Transverse colon (tissue), 4 donors: ENCODE measurements at regions not wholly inside any gene's neighbourhood (a gene's known extent, or its start where the extent isn't known, plus 50 kb on each side); places are given as distances from the start of the nearest gene placed in this dataset.

Experiments
- DNase-seq: peaks from one replicate; pipeline ENCODE4 v3.0.0-alpha.2; 2019
- H3K27ac ChIP-seq, 4 donors: fragments of 200-600 bp; sonication (generic); 2 replicates each; pipeline ENCODE4 v1.5.1; 2016 to 2018; ENCODE audit warnings: inconsistent platforms in 4 of 4
- H3K27me3 ChIP-seq: fragments of 200-600 bp; sonication (generic); 2 replicates; pipeline ENCODE4 v1.5.1; 2017; ENCODE audit warnings: inconsistent platforms
- H3K36me3 ChIP-seq, 4 donors: fragments of 200-600 bp; sonication (generic); 2 replicates each; pipeline ENCODE4 v1.5.1; 2017 to 2019; ENCODE audit warnings: inconsistent platforms in 4 of 4
- H3K4me1 ChIP-seq, 4 donors: fragments of 200-600 bp; sonication (generic); 2 replicates each; pipeline ENCODE4 v1.5.1; 2017 to 2020; ENCODE audit warnings: inconsistent platforms in 4 of 4
- H3K4me3 ChIP-seq, 4 donors: fragments of 200-600 bp; sonication (generic); 1 replicate in 1 of 4; 2 replicates in 3 of 4; pipeline versions ENCODE4 v1.5.1 to v1.6.1; 2017 to 2019; ENCODE audit warnings: inconsistent platforms in 4 of 4
- H3K9me3 ChIP-seq, 2 donors: fragments of 200-600 bp; sonication (generic); 2 replicates each; pipeline ENCODE4 v1.5.1; 2017 to 2019; ENCODE audit warnings: inconsistent platforms in 2 of 2
- EP300 ChIP-seq: sonication (generic); formaldehyde crosslinking; IDR thresholded peaks from one replicate; pipeline ENCODE4 v1.6.1; 2017; ENCODE audit warnings: antibody characterized with exemption, low read depth
- POLR2A ChIP-seq: fragments of 450-650 bp; IDR thresholded peaks from one replicate; pipeline ENCODE4 v1.6.1; 2016; ENCODE audit warnings: antibody characterized with exemption, mild to moderate bottlenecking, moderate library complexity
- POLR2AphosphoS5 ChIP-seq, 3 donors: sonication (generic); formaldehyde crosslinking; IDR thresholded peaks; one replicate each; pipeline ENCODE4 v1.6.1; 2016; ENCODE audit warnings: antibody characterized with exemption in 3 of 3
- WGBS, 2 donors: methylation state at CpG; one replicate each; pipeline ENCODE4 v1.1.5; 2018; ENCODE audit warnings: low coverage in 1 of 2; 5-methylcytosine and 5-hydroxymethylcytosine counted together
- in situ Hi-C, 4 donors: fragments of 200-750 bp; cut with MboI; loops; one replicate each; pipeline versions ENCODE4 v1.15.0 to v1.15.1; 2017; ENCODE audit warnings: low sequenced_read_pairs in 3 of 4, low pct_ligation_motif_present in 1 of 4, low pct_unique_long_range_greater_than_20kb in 1 of 4
- intact Hi-C: fragments of 100-400 bp; cut with DNase I; formaldehyde crosslinking; loops from one replicate; pipeline ENCODE4 v1.15.1; 2023; ENCODE audit warnings: low total_unique reads
- TF ChIP-seq, protein P1 (sequence below), 5 experiments: fragments of 200-600 bp in 3 of 5; fragments of 450-650 bp in 2 of 5; sonication (generic) in 3 of 5; IDR thresholded peaks; 1 replicate in 2 of 5; 2 replicates in 3 of 5; pipeline ENCODE4 v1.5.1; 2016 to 2017; ENCODE audit warnings: antibody characterized with exemption in 5 of 5, inconsistent platforms in 3 of 5, mild to moderate bottlenecking in 2 of 5, moderate library complexity in 1 of 5

DNA sequence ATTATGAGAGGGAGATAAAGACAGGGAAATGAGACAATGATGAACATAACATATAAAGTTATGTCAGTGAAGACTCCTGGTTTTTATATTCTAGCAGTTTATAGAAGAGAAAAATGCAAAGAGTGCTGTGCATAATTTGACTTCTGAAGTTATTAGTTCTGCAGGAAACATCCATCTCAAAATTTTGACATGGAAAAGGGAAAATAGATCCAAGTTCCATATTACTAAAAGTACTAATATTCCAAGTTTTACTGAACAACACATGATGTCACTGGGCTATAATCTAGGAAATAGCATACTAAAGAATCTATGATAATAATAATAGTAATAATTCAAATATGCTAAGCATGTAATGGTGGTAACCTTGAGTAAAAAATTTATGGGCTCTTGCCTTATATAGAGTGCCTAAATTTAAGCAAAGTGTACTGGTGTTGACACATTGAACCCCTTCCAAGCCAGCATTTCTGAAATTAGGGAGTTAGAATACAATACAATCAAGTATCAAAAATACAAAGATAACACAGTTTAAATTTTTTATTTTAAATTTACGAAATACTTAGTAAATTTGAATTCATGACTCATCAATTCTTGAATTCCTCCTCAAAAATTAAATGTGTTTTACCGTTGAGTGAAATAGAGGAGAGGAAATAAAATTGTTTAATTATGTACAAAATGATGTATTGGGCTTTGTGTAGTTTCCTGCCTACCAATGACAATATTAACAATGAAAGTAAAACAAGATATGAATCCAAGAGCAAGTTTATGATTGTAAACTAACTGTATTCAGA lies 102.8 kb upstream of the KCND2 start:
- Histone ChIP-seq H3K27me3 (no peaks in the 10 kb centered on the region), H3K36me3 (no peaks in the 10 kb centered on the region), H3K4me3 (no peak overlapping the region), H3K4me1 (no peaks in the 10 kb centered on the region), H3K27ac (no peak overlapping the region), H3K9me3 (no peaks in the 10 kb centered on the region)
- in situ Hi-C loops (loop anchor here in 1 of 4 donors (10.0 kb wide), 1 partner anchor 65 kb away; no protein-coding TSS in a partner anchor), intact Hi-C loops (no loop called here)
- no peak for TF ChIP-seq POLR2A
- DNase-seq = no peak
- 46 to 52% methylated on average over 2 of the region's 2 CpGs for WGBS, 2 donors

DNA sequence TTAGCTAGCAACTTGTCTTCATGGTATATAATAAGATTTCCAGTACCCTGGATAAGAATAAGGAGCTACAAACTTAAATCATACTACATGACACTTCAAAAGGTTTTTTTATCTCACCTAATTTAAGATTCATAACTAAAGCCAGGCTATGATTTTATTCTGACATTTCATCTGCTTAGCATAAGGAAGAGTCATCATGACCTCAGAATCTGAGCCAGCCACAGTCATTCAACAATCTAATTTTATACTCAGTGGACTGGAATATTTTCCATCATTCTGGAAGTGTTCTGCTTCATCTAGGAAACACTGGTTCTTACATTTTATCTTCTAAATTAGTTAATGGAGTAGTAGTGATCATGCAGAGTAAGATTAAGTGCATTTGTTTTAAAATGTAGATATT lies 102.1 kb upstream of the KCND2 start:
- Histone ChIP-seq H3K9me3 (no peaks in the 10 kb centered on the region), H3K36me3 (no peaks in the 10 kb centered on the region), H3K27me3 (no peaks in the 10 kb centered on the region), H3K27ac (no peak overlapping the region), H3K4me3 (no peak overlapping the region), H3K4me1 (no peaks in the 10 kb centered on the region)
- TF ChIP-seq, protein P1, sequence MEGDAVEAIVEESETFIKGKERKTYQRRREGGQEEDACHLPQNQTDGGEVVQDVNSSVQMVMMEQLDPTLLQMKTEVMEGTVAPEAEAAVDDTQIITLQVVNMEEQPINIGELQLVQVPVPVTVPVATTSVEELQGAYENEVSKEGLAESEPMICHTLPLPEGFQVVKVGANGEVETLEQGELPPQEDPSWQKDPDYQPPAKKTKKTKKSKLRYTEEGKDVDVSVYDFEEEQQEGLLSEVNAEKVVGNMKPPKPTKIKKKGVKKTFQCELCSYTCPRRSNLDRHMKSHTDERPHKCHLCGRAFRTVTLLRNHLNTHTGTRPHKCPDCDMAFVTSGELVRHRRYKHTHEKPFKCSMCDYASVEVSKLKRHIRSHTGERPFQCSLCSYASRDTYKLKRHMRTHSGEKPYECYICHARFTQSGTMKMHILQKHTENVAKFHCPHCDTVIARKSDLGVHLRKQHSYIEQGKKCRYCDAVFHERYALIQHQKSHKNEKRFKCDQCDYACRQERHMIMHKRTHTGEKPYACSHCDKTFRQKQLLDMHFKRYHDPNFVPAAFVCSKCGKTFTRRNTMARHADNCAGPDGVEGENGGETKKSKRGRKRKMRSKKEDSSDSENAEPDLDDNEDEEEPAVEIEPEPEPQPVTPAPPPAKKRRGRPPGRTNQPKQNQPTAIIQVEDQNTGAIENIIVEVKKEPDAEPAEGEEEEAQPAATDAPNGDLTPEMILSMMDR (IDR thresholded peaks at IDR 0.05) = no peak
- TF ChIP-seq POLR2AphosphoS5 (IDR thresholded peaks at IDR 0.05) (no peak), EP300 (no peak), POLR2A (no peak)
- DNase-seq = no peak
- in situ Hi-C loops = loop anchor here in 1 of 4 donors (10.0 kb wide), 1 partner anchor 64 kb away; no protein-coding TSS in a partner anchor
- intact Hi-C loops = no loop called here

DNA sequence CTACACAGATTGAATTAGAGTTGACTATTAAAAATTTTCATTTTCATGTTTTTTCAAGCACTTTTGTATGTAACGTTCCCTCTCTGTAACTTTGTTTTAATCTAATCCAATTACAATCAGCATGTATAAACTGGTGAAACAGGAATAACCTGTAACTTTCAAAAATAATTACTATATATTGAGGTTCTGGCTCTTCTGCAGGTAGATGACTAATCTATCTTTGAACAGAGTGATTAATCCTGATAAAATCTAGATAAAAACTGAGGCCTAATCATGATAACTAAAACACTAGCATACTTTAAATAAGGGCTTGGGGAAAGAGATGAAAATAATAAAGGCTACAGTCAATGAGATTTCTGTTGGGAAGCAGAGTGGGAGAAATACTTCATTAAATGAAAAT lies 101.6 kb upstream of the KCND2 start:
- Histone ChIP-seq H3K4me3 (no peak overlapping the region), H3K4me1 (no peaks in the 10 kb centered on the region), H3K27ac (no peak overlapping the region), H3K36me3 (no peaks in the 10 kb centered on the region), H3K27me3 (no peaks in the 10 kb centered on the region), H3K9me3 (no peaks in the 10 kb centered on the region)
- 60 to 65% methylated on average over 1 of the region's 1 CpG for WGBS, 2 donors
- TF ChIP-seq POLR2AphosphoS5 (IDR thresholded peaks at IDR 0.05) = no peak
- TF ChIP-seq, protein P1 (IDR thresholded peaks at IDR 0.05) = no peak
- no peak for TF ChIP-seq EP300
- no peak for TF ChIP-seq POLR2A
- intact Hi-C loops (no loop called here), in situ Hi-C loops (loop anchor here in 1 of 4 donors (10.0 kb wide), 1 partner anchor 63 kb away; no protein-coding TSS in a partner anchor)
- no peak for DNase-seq

DNA sequence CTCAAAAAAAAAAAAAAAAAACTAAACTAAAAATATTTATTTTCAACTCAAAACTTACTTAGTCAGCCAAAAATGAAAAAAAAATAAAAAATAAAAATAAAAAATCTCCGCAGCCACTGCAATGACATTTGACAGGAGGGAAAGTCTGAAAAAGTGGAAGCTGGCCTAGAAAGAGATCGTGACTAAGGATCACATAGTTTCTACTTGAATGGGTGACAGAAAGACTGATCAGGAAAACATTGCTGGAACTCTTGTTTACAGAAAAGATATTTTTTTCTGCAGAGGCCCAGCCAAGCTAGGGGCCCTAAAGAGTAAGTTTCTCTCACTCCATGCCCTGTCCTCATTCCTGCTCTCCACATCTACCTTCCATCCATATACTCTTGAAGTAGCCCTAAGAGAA lies 92.8 kb upstream of the KCND2 start:
- 68 to 81% methylated on average over 2 of the region's 2 CpGs for WGBS, 2 donors
- Histone ChIP-seq H3K27ac (no peak overlapping the region), H3K9me3 (no peaks in the 10 kb centered on the region), H3K27me3 (no peaks in the 10 kb centered on the region), H3K4me3 (no peak overlapping the region), H3K4me1 (no peaks in the 10 kb centered on the region), H3K36me3 (no peaks in the 10 kb centered on the region)
- intact Hi-C loops = no loop called here
- DNase-seq = no peak
- no peak for TF ChIP-seq POLR2A
- no peak for TF ChIP-seq EP300
- TF ChIP-seq POLR2AphosphoS5 (IDR thresholded peaks at IDR 0.05) = no peak
- TF ChIP-seq, protein P1 (IDR thresholded peaks at IDR 0.05) = no peak
- in situ Hi-C loops = no loop called here

DNA sequence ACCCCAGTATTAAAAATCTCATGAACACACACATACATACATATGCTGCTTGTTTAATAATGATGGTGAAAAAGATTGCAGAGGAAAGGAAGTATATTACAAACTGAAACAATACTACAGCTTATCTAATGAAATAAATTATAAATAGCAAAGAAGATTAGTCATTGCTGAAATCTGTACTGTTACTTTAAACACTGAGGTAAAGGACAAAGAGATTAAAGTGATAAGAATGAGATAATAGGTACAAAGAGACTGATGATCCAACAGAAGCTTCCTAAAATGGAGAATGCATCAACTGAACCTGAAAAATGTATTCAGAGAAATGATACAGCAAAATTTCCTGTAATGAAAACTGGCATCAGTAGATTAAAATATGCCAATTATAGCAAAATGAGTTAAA lies 91.5 kb upstream of the KCND2 start:
- intact Hi-C loops (no loop called here), in situ Hi-C loops (no loop called here)
- DNase-seq = no peak
- Histone ChIP-seq H3K4me1 (no peaks in the 10 kb centered on the region), H3K27ac (no peak overlapping the region), H3K9me3 (no peaks in the 10 kb centered on the region), H3K27me3 (no peaks in the 10 kb centered on the region), H3K4me3 (no peak overlapping the region), H3K36me3 (no peaks in the 10 kb centered on the region)
- TF ChIP-seq, protein P1 (IDR thresholded peaks at IDR 0.05) = no peak
- TF ChIP-seq EP300 = no peak
- TF ChIP-seq POLR2A = no peak
- TF ChIP-seq POLR2AphosphoS5 (IDR thresholded peaks at IDR 0.05) = no peak
